ENCODE measurements at regions not wholly inside any gene's neighbourhood (a gene's known extent, or its start where the extent isn't known, plus 50 kb on each side); places are given as distances from the start of the nearest gene placed in this dataset.

DNA sequence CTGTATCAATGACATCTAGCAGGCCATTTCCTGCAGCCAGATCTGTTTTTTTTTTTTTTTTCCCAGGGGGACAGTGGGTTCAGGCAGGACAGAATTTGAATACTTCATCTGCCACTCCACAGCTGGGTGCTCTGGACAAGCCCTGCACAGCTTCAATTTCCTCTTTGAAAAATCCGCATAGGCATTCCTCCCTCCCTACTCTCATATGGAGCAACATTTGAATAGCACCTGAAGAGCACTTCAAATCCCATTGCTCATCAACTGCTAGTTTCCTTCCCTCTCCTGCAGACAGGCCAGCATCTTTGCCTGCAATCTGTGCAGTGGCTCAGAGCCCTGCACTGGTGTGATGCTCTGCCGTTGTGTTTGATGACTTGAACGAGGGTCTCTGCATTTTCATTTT, 326.3 kb downstream of the TSN start:
- TF ChIP-seq FOXM1 (IDR thresholded peaks at IDR 0.05; ENCODE audit: borderline replicate concordance) (no peak), FOXK2 (IDR thresholded peaks at IDR 0.05) (no peak), ARNT (IDR thresholded peaks at IDR 0.05) (no peak), TARDBP (IDR thresholded peaks at IDR 0.05) (no peak), ZNF384 (IDR thresholded peaks at IDR 0.05) (no peak), NFRKB (IDR thresholded peaks at IDR 0.05) (no peak), SP1 (IDR thresholded peaks at IDR 0.05) (no peak), LEF1 (IDR thresholded peaks at IDR 0.05; ENCODE audit: borderline replicate concordance) (no peak), CTBP1 (IDR thresholded peaks at IDR 0.05; ENCODE audit: borderline replicate concordance) (no peak), L3MBTL2 (conservative IDR thresholded peaks at IDR 0.05) (no peak), BHLHE40 (IDR thresholded peaks at IDR 0.05; ENCODE audit: borderline replicate concordance) (no peak), SUZ12 (IDR thresholded peaks at IDR 0.05) (no peak), PKNOX1 (IDR thresholded peaks at IDR 0.05) (no peak), ELF4 (IDR thresholded peaks at IDR 0.05) (no peak)

All from HEK293T (cell line).